ENCODE measurements at regions not wholly inside any gene's neighbourhood (a gene's known extent, or its start where the extent isn't known, plus 50 kb on each side); places are given as distances from the start of the nearest gene placed in this dataset.

- TF ChIP-seq POLR2A (IDR thresholded peaks at IDR 0.05) (no peak), CTCF (IDR thresholded peaks at IDR 0.05) (no peak)
Observed at GRCh38 chr16:79542237-79542774, 58.2 kb downstream of the MAF start.

Measured in body of pancreas (tissue), 4 donors.